Fibroblast of pulmonary artery (primary cell): ENCODE measurements at regions not wholly inside any gene's neighbourhood (a gene's known extent, or its start where the extent isn't known, plus 50 kb on each side); places are given as distances from the start of the nearest gene placed in this dataset.

Experiments used
- DNase-seq: peaks from one replicate; pipeline ENCODE4 v3.0.0-alpha.2; 2010; ENCODE audit warnings: low read depth
- H3K4me3 ChIP-seq: replicated peaks from 2 replicates; pipeline ENCODE4 v1.5.1; 2011; ENCODE audit warnings: low read depth, mild to moderate bottlenecking, control low read depth, low read length, moderate library complexity
- TF ChIP-seq, protein P1 (sequence below): IDR thresholded peaks from 2 replicates; pipeline ENCODE4 v1.5.1; 2011; ENCODE audit warnings: mild to moderate bottlenecking, control low read depth, low read length, inconsistent platforms; ENCODE audit errors: missing control alignments

DNA sequence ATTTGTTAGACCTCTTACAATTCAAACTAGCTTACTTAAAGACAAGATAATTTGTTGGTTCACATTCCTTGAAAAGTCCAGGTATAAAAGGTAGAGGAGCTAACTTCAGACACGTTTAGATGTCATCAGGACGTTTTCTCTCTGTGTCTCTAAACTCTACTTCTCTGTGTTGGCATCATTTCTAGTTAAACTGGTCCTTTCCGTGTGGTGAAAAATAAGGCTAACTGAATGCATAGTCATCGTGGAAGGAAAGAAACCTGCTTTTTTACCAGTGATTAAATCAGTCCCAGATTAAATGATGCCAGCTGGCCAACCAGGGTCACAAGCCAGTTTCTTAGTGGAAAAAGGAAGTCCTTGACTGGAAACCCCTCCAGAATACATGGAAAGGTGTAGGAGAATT is 168.4 kb upstream of the AHI1 start:
- no peak overlapping the region for H3K4me3 ChIP-seq
- DNase-seq: no peak
- TF ChIP-seq, protein P1, sequence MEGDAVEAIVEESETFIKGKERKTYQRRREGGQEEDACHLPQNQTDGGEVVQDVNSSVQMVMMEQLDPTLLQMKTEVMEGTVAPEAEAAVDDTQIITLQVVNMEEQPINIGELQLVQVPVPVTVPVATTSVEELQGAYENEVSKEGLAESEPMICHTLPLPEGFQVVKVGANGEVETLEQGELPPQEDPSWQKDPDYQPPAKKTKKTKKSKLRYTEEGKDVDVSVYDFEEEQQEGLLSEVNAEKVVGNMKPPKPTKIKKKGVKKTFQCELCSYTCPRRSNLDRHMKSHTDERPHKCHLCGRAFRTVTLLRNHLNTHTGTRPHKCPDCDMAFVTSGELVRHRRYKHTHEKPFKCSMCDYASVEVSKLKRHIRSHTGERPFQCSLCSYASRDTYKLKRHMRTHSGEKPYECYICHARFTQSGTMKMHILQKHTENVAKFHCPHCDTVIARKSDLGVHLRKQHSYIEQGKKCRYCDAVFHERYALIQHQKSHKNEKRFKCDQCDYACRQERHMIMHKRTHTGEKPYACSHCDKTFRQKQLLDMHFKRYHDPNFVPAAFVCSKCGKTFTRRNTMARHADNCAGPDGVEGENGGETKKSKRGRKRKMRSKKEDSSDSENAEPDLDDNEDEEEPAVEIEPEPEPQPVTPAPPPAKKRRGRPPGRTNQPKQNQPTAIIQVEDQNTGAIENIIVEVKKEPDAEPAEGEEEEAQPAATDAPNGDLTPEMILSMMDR: no peak

DNA sequence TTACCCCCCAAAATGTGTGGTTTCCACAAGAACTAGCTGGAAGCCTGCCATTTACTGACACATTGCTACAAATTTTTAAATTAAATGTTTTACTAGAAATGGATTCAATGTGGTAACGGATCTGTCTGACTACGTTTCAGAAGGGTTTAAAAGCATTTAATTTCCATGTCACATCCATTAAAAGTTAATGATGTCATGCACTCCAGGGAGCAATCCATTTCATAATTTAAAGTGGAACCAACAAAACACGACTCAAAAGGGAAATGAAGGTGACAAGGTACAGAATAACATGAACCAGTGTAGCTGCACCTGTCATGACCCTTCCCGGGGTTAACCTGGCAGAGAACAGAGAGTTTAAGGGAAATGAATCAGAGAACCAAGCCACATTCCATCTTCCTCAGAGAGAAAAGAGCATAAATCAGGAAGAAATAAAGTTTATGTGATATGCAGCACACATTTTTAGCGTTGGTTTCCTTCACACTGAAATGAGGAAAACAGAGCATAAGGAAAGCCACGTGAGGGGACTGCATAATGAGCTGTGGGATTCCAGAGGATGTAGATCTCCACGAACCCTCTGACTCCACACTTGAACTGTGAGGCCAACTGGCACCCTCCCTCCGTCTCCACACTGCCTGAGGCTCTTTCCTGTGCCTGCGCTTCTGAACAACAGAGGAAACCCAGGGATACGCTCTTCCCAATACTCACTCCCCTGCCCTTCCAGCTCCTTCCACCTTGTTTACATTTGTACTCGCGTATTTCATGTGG is 170.3 kb upstream of the AHI1 start:
- DNase-seq: peak; percentile 39
- TF ChIP-seq, protein P1: no peak
- H3K4me3 ChIP-seq: no peak overlapping the region

DNA sequence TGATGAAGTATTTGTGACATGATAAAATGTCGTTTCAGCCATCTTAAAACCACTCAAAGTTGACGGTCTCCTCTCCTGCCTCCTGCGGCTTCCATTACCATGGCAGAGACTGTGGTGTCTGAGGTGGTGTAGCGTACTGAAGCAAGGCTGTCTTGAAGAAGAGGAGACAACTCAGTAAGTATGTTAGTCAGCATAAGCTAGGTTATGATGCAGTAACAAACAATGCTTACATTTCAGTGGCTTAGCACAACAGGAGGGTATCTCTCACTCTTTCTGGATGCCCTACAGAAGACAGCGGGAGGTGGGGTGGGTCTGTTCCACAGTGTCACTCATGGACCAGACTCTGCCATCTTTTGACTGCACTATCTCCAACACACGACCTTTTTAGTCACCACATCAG is 174.7 kb upstream of the AHI1 start:
- TF ChIP-seq, protein P1: no peak
- DNase-seq: no peak

DNA sequence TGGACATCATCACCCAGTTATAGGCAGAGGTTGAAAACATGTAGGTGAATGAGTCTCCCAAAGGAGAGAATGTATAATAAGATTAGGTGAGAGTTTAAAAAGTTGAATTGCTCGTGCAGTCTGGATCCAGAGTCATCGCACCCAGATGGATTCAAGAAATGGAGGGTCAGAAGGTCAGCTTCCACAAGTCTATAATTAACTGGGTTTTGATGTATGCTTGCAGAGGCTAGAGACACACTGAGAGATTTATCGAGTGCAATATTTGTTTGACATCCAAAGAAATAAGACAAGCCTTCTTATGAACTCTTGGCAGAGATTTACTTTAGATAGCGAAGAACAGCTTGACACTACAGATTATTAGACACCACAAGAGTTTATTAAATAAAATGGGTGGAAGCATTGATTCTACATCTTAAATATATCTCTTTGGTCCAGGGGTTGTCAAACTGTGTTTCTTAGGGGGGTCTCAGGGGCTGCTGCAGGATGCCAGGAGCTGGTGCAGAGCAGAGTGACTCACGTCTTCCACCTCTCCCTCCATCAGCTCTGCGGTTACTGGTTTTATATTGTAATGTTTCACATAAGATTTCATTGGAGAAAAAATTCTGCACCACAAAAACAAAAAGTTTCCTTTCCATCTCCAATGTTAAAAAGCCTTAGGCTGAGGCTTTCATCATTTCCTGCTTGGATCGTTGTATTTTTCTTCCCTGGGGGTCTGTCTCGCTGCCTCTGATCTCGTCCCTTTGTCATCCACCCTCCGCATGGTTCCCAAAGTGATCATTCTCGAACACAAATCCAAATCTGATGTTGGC is 176.2 kb upstream of the AHI1 start:
- TF ChIP-seq, protein P1: no peak
- peak; percentile 8 for DNase-seq
- no peak overlapping the region for H3K4me3 ChIP-seq

More for the DNA sequence above, 174.7 kb upstream of the AHI1 start:
- H3K4me3 ChIP-seq: no peak overlapping the region

DNA sequence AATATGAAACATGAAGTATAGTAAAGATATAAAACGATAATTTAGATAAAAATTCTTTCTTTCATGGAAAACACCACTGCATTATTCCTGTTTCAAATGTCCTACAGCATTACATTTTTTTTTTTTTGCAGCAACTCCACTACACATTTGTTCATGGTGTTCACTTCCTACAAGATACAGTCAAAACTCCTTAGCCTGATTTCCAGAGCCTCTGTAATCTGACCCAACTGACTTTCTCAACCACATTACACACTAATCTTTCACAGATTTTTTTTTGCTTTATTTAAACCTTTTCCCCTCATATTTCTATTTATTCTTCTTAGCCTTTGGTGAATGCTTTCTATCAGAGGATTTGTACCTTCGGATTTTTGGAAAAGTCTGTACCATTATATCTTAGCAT is 176.5 kb upstream of the PDE7B start:
- TF ChIP-seq, protein P1: no peak
- DNase-seq: no peak

DNA sequence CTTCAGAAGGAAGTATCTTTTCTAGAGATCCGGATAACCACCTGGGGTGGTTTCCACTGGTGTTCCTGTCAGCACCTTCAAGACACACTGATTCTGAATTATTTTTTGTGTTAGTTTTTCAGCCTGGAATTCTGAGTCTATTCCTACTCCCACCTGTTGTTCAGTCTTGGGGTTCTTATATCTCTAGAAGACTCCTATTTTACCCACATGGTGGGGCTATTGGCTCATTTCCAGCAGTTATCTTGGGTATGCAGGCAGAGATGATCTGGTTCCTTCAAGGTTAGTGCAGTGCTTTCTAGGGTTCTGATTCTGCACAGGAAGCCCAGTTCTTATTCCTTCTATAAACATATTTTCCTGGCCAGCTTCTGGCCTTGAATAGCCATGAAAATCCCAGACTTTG is 175.6 kb upstream of the PDE7B start:
- H3K4me3 ChIP-seq: no peak overlapping the region
- TF ChIP-seq, protein P1: peak; percentile 3
- DNase-seq: peak; percentile 58

More for the DNA sequence above, 176.5 kb upstream of the PDE7B start:
- no peak overlapping the region for H3K4me3 ChIP-seq
